ENCODE measurements at regions not wholly inside any gene's neighbourhood (a gene's known extent, or its start where the extent isn't known, plus 50 kb on each side); places are given as distances from the start of the nearest gene placed in this dataset.

DNA sequence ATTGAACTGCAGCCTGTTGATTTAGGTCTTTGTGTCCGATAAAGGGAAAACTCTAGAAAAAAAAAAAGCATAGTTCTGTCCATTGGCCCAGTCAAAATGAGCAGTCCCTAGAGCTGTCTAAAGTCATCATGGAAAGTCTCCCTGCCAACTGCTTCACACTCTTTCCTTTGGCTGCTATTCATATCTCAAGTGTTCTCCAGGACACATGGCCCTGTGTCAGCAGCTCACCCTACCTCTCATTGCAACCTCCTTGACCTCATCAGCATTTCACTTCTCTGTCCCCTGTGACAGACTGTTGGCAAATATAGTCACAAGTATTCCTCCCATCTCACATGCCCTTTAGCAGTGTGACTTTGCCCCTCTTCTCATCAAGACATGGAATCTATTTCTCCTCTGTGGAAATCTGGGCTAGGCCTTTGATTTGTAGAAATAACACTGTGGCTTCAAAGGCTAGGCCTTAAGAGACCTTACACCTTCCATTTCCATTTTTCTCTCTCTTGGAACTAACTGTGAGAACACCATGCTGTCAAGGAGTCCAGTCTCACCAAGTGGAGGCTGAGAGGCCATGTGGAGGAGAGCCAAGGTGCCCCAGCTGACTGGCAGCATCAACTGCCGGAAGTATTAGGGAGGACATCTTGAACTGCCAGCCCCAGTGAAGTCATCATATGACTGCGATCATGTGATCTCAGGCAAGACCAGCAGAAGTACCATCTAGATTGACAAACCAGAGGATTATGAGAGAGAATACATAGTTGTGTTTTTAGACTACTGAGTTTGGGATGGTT, 149.4 kb upstream of the TARS1 start:
- DNase-seq (ENCODE audit: low read depth): no peak

DNA sequence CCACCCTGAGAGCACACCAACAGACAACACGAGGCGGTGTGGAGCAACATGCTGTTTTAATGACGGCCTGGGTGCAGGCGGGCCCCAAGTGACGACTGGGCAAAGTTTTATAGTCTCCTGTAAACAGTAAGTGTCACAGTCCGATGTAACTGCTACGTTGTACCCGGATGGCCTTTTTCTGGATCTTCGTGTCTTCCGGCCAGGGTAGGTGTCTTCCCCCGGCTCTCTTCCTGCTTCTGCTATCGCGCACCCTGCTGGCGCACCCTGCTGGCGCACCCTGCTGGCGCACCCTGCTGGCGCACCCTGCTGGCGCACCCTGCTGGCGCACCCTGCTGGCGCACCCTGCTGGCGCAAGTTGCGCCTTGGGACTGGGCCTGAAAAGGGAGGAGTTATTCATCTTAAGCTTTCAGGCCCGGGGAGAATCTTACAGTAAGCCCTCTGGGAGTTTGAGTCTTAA, 143.0 kb upstream of the TARS1 start:
- DNase-seq (ENCODE audit: low read depth): no peak

DNA sequence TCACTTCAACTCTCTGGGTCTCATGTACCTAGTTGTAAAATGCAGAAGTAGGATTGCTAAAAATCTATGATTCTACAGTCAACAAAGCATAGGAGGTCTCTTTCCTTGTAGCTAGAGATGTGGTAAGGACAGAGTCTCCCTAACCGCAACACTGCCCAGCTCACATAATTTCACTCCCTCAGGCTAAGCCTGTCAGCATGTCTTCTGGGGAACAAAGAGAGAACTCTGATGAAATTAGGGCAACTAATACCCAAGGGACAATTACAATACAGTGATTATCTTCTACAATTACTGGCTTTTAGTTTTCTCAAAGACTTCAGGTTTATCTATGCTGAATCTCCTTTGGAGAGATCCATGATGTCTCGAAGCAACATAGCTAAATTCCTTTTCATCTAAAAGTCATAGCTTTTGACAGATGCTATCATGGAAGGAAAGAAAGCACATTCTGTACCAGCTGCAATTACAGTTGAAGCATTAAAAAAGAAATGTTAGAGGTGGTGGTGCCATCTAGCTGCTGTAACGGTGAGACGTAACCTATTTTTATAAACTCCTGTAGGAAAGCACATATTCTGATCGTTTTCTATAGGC, 141.1 kb upstream of the TARS1 start:
- DNase-seq (ENCODE audit: low read depth): peak; percentile 90

DNA sequence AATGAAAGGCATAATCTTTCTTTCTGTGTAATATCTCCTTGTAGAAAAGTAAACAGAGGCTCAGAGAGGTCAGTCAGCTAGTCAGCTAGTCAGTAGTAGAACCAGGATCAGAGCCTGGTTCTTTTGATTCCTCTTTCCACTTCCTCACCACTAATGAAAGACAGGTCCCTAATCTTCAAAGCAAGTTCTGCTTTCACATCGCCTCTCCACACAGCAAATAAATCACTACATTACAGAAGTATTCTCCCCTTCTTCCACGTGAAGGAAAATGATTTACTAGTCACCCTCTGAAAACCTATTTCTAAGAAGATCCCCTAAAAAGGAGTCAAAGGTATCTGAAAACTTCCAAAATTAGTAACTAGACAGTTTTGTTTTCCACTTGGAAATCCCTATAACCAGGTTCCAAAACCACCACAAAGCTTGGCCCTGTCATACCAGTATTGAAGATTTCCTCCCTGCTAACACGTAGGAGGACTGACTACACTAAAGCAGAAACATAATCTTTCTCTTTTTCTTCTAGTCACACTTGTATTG, 140.5 kb upstream of the TARS1 start:
- DNase-seq (ENCODE audit: low read depth): no peak

DNA sequence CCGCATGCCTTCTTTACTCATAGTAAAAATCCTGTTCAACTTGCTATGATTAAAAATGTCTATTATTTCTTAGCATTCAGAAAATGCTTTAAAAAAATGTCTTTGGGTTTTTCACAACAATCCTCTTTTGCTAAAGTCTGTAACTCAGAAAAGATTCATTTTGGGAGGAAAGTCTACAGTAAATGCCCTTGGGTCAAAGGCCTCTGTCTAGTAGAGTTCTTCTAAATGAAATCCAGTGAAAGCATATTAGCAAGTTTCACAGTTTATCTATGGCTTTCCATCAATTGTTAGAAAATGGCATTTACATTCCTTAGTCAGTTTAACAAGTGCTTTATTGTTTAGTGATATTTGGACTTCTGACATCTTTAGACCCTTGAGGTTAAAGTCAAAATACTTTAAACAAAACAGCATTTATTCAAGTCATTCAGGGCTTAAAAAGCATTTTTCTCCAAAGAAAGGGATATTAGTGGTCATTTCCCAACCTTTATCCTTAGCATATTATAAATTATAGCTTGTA, 137.1 kb upstream of the TARS1 start:
- DNase-seq (ENCODE audit: low read depth): no peak

DNA sequence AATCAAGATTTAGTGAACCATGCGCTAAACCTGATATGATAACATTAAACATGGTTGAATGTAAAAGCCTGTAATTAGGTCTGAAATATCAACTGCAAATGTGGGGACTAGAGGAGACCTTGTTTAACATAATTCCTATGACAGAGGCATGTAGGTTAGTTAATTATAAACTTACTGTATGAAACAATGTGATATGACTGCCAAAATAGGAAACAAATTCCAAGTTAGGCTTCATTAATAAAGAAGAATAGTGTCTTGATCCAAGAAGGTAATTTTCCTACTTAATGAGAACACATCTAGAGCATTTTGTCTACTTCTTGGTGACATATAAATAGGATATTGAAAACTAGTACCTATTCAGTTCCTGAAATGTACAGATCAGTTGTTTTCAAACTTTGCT, 136.2 kb upstream of the TARS1 start:
- no peak for DNase-seq (ENCODE audit: low read depth)

DNA sequence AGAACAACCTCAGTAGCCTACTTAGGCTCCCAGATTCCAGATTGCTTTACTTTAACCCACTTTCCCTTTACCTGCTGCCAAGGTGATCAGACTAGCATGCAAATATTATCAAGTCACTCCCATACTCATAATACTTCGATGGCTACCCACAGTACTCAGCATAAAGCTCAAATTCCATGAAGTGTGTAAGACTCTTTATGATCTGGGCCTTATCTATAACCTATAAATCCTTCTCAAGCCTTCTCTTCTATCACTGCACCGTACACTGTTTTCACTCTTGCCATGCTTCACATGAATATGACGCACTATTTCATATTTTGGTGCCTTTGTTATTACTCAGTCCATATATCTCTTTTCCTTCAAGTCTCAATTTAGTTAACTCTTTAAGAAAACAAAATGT, 135.2 kb upstream of the TARS1 start:
- DNase-seq (ENCODE audit: low read depth): no peak

DNA sequence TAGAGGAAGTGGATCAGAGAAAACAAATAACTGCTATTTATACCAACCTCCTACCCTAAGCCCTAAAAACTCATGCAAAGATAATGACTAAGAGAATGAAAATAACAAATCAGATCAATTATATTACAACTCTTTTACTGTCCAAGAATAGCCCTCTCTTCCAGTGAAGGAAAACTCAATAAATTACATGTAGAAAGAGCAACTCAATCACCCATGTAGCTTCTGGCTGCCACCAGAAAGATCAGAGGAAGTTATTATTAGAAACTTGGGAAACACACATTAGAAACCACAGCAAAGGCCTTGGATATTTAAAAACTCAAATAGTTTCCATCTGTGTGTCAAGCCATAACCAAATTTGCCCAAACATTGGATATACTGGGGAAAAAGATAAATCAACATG, 134.0 kb upstream of the TARS1 start:
- peak; percentile 36 for DNase-seq (ENCODE audit: low read depth)

DNA sequence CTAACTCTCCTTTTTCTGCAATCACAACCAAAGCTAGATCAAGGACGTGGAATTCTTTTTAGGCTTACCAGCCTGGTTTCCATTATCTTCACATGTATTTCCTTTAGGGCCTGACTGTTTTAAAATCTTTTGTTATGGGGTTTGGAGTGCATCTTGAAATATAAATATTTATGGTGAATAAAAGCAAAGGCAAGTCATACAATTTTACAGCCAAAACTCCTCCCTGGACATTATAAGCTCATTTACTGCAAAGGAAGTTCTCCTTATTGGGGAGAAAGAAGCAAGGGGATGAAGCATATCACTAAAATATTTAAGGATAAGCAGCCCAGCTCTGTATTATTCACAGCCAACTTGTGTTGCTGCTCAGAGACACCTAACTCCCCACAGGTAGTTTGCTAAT, 132.2 kb upstream of the TARS1 start:
- no peak for DNase-seq (ENCODE audit: low read depth)

DNA sequence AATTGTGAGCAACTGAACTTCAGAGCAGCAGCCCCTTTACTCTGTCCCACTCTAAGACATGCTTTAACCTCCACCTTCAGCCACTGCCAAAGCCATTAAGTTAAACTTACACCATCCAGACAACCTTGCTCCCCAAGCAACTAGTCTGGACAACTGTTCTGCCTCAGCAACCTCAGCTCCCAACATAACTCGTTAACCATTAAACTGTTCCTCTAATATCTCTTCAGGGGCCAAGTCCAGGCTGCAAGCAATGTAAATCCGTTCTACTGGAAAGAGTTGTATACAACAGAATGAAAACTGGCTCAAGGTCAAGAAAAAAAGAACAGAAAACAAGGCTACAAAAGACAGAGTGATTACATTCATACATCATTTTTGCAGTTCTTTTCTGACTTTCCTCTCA, 131.7 kb upstream of the TARS1 start:
- peak; percentile 40 for DNase-seq (ENCODE audit: low read depth)

DNA sequence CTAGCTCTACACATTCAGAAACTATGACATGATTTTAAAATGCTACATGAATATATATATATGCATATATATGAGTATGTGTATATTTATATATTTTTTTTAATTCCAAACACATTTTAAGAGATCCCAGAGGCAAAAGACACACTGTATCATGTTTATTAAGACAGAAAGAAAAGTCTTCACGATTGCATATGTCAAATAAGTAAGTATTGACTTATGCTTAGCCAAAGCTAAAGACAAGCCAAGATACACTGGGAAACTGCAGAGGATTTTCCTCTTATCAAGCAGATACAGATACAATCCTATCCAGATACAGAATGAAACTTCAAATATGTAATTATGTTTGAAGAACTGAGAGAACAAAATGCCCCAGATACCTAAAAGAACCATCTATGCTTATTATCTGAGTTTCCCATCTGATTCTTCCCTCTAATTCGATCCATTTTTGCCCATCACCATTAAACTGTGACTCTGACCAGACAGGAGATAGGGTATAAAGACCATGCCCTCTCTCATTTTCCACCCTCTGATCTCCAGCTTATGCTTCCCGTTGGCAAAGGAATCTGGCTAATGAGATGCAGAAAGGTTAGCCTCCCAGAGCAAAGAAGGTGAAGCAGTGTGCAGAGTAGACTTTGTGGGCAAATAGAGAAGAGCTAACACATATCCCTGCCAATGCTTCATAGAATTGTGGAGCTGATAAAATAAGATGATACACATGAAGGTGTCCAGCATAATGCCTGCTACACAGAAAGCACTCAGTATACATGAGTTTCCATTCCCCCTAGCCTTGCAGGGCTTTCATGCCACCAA, 131.0 kb upstream of the TARS1 start:
- DNase-seq (ENCODE audit: low read depth): peak; percentile 34

DNA sequence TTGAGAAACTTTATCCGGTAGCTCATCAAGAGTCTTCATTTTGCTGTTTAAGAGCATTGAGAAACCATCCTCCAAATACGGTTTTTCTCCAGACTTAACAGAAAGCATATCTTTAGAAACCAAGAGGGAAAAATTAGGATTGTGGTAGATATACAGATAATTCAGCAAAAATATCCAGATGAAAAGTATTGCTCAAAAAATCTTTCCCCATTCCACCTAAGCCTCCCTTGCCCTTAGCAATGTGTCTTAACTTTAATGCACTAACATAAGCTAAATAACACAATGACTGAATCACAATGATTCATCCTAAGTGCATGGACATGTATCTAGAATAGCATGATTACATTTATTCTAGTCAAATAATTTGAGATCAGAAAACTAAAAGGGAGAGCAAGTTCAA, 130.3 kb upstream of the TARS1 start:
- DNase-seq (ENCODE audit: low read depth): peak; percentile 85

DNA sequence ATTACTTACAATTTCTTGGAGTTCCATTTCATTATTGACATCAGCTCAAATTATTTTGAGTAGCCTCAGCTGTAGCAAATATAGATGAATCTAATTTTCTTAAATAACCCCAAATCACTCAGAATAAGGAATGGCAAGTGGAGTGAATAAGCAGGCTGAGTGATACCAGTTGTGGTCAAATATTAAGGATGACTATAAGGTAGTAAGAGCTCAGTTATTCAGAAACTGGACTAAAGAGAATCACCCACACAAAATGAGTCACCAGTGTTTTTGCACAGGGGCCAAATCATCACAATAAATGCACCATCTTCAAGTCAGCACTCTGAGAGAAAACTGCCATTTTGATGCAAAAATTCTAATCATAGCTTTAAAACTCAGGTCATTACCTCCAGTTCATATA, 128.9 kb upstream of the TARS1 start:
- DNase-seq (ENCODE audit: low read depth): peak; percentile 97

DNA sequence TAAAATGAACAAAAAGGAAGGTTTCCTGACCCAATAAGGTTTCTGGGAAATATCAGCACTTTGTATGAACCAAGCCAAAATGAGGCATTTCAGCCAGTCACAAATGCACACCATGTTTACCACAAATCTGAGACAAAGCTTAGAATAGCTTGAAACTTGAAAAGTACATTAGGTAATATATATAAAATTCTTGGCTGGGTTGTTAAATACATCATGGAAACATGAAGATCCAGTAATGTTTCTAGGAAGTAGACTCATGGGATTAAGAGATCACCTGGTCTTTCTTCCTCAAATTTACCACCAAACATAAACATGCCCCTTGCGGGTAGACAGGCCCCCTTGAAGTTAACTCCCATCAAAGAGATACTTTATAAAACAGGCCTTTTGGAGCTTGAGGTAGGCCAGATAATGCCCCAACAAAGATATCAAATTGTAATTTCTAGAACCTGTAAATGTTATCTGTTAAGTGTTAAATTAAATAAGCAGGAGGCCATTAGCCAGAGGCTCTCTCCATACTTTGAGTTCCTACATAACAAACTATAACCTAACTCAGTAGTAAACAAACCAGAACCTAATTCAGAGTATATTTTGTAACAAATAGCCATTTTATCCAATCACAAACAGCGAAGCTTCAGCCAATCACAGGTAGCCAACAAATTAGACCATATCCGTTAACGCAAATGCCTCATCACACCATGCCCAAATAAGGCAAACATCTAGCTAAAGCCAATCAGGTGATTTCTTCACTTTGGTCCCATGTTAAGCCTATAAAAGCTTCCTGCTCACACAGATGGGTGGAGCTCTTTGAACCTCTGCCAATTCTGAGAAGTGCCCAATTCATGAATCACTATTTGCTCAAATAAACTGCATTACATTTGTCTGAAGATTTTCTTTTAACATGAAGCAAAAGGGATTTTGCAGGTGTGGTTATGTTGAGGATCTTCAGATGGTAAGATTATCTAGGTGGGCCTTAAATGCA, 127.9 kb upstream of the TARS1 start:
- DNase-seq (ENCODE audit: low read depth): peak; percentile 98

DNA sequence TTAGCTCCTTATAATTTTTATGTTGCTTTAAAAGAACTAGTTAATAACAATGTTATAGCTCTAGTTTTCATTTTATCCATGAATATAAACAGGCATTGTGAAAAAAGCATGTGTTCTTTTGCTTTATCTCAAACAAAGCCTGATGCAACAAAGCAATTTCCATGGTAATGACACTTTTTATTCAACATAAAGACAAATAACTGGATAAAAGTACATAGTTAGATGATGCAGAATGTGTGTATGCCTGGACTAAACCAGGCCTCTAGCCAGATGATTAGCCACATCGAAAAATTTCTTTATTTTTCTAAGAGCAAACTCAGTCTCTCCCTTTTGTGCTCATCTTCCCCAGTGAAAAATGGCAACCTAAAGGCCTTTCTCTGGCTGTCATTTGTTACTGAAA, 125.6 kb upstream of the TARS1 start:
- no peak for DNase-seq (ENCODE audit: low read depth)

DNA sequence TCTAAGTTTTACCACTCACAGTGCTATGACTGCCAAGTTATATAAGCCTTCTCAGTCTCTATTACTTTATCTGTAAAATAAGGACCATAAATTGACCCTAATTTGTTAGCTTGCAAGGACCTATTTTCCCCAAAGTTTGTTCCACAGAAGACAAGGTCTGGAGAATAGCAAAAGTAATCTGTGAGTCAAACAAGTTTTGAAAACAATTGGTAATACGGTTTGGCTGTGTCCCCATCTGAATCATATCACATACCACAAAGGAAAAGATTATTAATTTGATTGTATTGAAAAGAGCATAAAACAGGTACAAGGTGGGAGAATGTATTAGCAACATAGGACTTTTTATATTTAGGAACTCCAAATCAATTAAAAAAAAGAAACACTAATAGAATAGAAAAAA, 124.0 kb upstream of the TARS1 start:
- peak; percentile 33 for DNase-seq (ENCODE audit: low read depth)

DNA sequence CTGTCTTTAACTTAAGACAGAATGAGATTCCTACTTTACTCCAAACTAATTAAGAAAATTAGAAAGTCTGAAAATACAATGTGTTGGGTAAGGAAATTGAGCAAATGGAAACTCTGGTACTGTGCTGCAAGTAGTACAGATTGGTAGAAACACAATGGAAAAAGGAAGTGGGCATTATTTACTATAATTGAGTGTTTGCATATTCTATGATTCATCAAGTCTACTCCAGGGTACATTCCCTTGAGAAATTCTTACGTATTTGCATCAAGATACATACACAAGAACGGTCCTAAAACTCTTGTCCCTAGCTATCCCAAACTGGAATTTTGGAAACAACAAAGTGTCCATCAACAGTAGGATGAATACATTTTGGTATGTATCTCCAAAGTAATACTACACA, 123.5 kb upstream of the TARS1 start:
- DNase-seq (ENCODE audit: low read depth): peak; percentile 32

DNA sequence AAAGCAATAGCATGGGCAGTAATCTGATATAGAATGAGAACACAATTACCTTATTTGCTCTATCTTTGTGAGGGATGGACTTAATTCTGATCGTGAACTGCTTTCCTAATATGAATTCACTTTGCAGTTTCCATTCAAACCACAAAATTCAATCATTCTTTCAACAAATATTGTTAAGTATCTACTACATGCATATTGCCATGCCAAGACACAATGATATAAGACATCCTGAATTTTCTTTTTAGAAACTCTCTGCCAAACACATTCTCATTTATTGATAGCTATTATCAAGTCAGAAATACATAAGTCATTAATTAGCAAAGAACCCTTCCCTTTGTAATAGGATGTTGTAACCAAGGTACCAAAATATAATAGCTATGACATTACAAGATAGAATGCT, 121.6 kb upstream of the TARS1 start:
- no peak for DNase-seq (ENCODE audit: low read depth)

DNA sequence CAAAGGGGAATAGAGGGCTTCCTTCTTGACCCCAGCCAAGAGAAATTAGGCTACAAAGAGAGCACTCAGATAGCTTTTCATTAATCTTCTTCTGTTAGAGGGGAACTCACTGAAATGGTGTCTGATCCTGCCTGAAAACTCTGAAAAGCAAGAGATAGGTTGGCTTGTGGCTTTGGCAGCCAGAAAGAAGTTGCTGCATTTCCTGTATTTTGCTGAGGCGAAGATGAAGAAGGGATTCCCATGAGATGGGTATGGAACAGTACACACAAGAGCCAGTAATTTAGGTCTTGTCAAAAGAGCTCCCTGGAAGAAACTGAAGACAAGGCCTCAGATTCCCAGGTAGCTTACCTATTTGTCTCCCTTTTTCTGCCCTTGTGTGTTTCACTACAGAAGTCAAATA, 120.9 kb upstream of the TARS1 start:
- peak; percentile 26 for DNase-seq (ENCODE audit: low read depth)

DNA sequence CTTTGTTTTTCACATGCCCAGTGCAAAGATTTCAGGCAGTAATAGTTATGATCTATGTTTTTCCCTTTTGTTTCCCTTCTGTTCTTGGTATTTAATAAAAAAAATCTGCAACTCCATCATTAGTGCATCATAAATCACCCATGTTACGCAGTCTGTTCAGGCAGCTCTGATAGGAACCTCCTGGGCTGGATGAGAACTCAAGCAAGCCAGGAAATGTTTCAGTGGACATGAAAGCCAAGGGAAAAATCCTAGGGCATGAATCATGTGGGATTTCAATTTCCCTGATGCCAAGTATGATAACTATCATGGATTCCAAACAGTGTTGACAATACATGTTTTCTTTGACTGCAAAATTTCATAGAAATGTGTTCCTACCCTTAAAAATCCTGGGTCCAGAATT, 119.7 kb upstream of the TARS1 start:
- DNase-seq (ENCODE audit: low read depth): peak; percentile 96

DNA sequence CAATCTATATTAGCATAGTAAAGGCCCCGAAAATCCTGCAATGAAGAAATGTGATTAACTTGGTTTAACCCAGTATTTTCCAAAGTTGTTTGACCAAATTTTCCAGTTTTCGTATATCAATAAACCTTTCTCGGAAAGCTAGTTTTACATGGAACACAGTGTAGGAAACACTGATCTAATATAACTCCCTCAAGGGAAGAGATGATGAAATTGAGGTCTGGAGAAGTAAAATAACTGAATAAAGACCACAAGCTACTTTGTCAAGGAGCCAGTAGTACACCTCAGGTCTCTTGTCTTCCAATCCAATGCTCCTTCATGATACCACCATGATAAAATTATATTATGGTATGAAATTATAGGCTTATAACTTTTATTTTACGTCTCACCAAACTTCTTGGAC, 118.1 kb upstream of the TARS1 start:
- no peak for DNase-seq (ENCODE audit: low read depth)

Measured in M059J (cell line).